ENCODE measurements at regions not wholly inside any gene's neighbourhood (a gene's known extent, or its start where the extent isn't known, plus 50 kb on each side); places are given as distances from the start of the nearest gene placed in this dataset.
A peak's percentile ranks its signal among the peaks of the same experiment; 100 is the strongest.

DNA sequence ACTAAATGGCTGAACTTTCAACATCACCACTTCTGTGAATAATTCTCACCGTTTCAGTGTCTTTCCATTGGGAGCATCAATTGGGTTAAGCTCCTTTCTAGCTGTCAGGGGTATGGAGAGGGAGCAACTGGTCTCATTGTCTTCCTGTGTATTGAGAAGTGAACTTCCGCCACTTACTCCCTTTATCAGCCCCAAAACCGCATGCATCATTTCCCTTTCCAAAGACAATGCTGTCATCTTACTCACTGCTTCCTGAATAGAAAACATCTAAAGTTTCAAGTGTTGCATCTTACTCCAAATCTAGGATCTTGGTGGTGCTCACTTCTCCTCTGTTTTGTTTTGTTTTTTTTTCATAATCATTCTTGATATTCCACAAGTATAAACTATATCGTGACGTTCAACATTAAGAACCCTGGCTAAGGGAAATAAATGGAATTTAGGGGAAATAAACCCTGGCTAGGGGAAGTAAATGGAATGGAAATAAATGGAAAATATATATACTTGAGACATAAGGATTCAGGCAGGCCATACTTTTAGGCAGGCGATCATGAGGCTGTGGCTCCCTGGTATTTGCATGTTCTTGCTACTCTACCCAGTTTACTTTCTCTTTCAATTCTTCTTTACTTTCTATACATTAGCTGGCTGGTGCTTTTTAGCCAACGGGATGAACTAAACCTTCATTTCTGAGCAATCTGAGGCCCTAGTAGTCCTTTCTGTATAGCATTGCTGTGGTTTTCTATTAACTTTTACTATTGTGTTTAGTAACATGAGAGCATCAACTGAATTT, 371.9 kb downstream of the BMPER start:
- DNase-seq: no peak

- no peak for DNase-seq
Measured at GRCh38 chr7:34277803-34278199, 372.5 kb downstream of the BMPER start.

GRCh38 chr7:34281260-34281659, 375.9 kb downstream of the BMPER start:
- DNase-seq: no peak

DNA sequence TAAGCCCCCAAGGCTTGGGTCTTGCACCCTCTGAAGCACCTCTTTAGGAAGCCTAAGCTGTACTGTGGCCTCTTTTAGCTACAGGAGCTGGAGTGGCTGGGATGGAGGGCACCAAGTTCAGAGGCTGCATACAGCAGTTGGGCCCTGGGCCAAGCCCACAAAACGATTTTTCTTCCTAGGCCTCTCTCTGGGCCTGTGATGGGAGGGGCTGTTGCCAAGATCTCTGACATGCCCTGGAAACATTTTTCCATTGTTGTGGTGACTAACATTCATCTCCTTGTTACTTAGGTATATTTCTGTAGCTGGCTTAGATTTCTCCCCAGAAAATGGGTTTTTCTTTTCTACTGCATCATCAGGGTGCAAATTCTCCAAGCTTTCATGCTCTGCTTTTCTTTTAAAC, 375.7 kb upstream of the NPSR1 start:
- no peak for DNase-seq

DNA sequence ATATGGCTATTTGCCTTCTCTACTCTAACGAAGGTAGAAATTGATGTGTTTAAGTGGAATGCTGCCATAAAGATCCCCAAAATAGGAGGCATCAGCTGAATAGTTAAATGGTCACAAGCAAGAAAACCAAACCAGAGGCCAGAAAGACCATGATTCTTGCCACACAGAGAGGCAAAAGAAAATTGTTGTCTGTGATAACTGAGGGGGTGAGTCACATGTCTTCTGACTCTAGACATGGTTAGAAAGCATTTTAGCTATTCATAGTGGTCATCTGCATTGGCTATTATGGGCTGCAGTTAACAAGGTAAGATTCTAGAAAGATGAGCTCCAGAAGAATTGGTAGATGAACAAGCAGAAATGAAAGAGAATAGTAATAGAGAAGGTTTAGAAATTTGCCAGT, 361.4 kb upstream of the NPSR1 start:
- no peak for DNase-seq

DNA sequence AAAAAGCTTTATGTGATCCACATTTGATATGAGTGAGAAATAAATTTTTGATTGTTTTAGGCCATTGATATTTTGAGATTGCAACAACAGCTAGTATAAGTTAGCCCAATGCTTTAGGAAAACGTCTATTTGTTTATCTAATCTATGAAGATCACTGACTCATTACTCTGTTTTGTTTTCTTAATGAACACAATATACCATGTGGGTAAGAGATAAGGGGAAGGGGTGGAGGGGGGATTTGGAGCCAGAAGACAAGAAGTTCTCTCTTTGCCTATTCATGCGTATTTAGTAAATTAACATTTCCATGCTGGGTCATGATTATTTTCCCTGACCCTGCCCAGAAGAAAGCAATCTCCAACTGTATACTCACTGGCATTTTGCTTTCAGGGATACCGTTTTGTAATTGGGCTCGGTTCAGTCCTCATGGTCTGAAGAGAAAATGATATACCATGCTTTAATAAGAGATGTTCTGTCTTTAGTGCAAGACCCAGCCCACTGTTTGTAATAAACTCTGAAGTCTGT, 359.5 kb upstream of the NPSR1 start:
- DNase-seq: no peak

- no peak for DNase-seq
Measured at GRCh38 chr7:34299066-34299465, 359.0 kb upstream of the NPSR1 start.

DNA sequence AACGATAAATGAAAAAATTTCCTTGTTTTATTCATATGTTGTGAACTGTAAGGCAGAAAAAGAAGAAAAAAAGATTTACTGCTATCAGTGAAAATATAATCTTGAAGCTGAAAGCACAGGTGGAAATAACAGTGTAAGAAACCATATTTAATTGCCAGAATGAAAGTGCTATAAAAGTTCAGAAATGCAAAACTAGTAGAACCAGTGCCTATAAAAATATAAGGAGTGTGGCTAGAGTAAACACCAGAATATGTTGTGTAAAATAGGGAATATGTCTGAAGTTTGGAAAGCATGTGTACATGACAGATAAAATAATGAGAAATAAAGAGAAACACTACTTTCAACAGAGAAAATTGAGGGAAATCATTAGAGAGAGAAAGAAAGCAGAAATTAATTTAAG, 350.5 kb upstream of the NPSR1 start:
- DNase-seq: no peak

GRCh38 chr7:34308595-34308994, 349.4 kb upstream of the NPSR1 start:
- no peak for DNase-seq

DNA sequence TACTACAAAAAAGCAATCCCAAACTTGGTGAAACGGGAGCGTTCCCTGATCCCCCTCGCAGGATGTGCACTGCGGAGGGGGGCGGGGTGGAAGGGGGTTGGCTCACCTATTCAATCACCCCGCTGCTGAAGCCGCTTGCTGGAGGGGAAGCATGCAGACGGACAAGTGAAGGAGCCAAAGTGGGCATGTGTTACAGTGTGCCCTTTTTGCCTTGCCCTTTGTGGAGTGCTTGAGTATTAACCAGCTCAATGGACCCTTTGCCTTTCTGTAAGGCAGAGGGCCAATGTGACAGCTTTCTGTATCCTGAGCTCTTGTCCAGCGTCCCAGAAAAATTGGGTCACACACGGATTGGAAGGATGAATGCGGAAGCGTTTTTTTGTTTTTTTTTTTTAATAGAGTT, 348.9 kb upstream of the NPSR1 start:
- no peak for DNase-seq

GRCh38 chr7:34309584-34309983, 348.4 kb upstream of the NPSR1 start:
- DNase-seq: no peak

DNA sequence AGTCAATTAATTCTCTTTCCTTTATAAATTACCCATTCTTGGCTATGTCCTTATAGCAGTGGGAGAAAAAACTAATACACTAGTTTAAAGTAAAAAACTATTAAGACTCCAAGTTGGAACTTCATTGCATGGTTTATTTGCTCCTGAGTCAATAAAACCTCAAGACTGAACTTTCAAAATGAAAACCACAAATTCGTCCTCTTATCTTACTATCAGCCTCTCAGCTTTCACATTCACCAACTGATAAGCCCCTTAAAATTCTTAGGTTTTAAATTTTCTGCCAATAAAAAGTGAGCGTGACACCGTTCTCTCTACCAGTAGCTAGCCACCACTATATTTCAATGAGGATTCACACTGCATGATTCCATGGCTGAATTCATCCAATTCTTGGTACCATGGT, 346.4 kb upstream of the NPSR1 start:
- DNase-seq: no peak

- no peak for DNase-seq
Measured at GRCh38 chr7:34312624-34313023, 345.4 kb upstream of the NPSR1 start.

DNA sequence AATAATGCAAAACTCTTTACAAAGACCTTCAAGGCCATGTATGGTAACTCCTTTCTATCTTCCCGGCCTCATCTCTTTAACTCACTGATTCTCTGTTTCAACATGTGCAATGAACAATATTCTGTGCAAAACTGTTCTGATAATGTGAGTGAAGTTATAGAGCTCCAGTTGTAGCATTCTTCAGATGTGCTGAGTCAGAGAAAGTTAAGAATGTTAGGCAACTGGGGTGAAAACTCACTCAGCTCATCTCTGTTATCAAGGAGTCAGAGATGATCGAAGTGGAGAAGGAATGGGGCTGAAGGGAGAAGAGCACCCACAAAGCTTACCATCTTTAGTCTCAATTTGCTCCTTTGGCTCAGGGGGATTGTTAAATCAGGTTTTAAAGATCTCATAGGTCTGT, 344.7 kb upstream of the NPSR1 start:
- DNase-seq: no peak

GRCh38 chr7:34315032-34315431, 343.0 kb upstream of the NPSR1 start:
- no peak for DNase-seq

GRCh38 chr7:34317039-34317438, 341.0 kb upstream of the NPSR1 start:
- no peak for DNase-seq

GRCh38 chr7:34320412-34320811, 337.6 kb upstream of the NPSR1 start:
- DNase-seq: no peak

DNA sequence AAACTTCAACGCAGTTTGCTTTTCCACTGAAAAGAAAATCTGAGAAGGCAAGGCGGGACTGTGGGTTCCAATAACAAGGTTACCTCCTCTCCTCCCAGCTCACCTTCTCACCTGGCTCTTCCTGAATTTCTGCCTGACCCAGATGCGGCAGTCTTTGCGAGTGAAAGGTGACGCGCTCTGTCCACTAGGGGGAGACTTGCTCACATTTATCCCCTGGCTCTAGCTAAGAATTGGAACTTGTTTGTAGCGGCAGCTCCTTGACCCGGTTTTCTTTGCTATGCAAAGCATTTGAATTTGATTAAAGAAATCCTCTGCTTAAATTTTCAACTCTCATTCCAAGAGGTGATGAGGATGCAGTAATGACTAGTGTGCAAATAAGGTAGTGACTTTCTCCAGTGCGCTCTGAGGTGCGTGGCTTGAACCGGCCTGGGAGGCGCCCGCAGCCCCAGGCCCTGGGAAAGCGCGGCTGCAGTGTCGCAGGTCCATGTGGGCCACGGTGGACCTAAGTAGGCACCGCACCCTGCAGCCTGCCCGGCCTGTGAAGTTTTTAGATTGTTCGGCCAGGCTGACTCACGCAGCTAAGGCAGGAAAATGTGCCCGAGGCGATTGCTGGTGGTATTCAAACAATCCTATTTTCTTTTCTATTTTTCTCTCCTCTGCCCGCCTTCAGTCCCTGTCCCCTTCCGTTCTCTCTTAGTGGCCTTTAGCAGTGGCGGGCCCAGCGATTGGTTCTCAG, 336.9 kb upstream of the NPSR1 start:
- DNase-seq: peak; percentile 58

DNA sequence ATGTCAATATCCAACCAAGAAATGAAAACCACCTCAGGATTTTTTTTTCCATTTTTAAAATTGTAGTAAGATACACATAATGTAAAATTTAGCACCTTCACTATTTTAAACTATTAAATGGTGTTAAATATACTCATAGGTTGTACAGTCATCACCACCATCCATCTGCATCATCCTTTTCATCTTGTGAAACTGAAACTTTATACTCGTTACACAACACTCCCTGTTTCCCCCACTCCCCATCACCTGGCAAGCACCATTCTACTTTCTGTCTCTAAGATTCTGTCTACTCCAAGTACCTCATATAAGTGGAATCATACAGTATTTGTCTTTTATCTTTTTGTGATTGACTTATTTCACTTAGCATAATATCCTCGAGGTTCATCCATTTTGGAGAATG, 335.2 kb upstream of the NPSR1 start:
- no peak for DNase-seq

DNA sequence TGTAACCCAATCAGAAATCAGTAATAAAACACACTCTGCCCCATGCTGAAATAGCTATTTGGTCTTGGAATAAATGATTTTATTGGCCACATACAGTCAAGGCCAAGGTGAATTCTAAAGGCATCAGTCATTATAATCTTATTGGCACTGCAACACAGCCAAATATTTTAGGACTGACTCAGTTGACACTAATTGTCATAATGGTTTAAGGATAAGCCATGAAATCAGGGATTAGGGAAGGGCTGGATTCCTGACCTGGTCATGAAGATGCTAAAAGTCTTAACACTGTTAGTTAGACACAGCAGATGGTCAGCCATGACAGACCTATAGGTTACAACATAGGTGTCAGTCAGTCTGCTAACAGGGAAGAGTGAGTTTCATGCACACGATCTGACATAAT, 330.3 kb upstream of the NPSR1 start:
- no peak for DNase-seq

GRCh38 chr7:34330308-34330707, 327.7 kb upstream of the NPSR1 start:
- no peak for DNase-seq

DNA sequence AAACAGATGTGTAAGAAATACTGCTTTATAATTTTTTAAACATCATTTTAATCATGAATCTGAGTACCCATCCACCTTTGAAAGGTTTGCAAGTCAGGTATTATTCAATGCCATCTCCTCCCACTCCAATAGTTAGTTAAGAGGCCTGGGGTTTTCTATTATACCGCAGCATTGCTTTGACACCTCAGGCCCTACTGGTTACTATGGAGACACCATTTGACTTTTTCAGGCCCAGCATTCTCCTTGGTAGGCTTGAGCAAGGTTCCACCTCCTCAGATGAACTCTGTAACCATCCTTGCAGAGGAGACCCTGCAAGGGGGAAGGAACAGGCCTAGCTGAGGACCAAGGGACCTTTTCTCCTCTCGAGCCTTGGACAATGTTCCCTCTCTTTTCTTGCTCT, 326.9 kb upstream of the NPSR1 start:
- DNase-seq: no peak

- DNase-seq: no peak
Measured at GRCh38 chr7:34332006-34332405, 326.0 kb upstream of the NPSR1 start.

GRCh38 chr7:34333184-34333583, 324.8 kb upstream of the NPSR1 start:
- no peak for DNase-seq

- DNase-seq: no peak
Measured at GRCh38 chr7:34333925-34334324, 324.1 kb upstream of the NPSR1 start.
